ENCODE measurements at regions not wholly inside any gene's neighbourhood (a gene's known extent, or its start where the extent isn't known, plus 50 kb on each side); places are given as distances from the start of the nearest gene placed in this dataset.
"Not testable (repeated sequence)": the region's sequence is repeated elsewhere in the genome, so short reads cannot be mapped to it uniquely, and the experiment has no call there.

GRCh38 chr3:31053299-31053698, 158.8 kb upstream of the GADL1 start:
- no peak for DNase-seq

DNA sequence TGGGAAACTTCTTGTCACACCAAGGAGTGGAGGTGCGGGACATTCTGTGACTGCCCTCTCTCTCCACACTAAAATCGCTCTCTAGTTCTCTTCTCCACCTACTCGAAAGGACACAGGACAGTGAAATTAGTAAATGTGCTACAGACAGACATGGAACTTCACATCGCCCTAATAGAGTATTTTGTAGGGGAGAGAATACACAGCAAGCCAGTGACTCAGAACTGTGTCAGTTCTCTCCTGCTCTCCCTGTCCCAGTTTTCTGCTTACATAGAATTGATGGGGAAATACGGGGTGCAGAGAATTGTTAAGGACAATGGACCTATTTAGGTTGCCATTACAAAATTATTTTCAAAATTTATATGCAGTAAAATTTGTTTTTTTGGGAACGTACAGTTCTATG, 159.6 kb upstream of the GADL1 start:
- no peak for DNase-seq

- no peak for DNase-seq
Observed at GRCh38 chr3:31055757-31056156, 161.3 kb upstream of the GADL1 start.

- DNase-seq, result no peak
Observed at GRCh38 chr3:31057891-31058290, 163.4 kb upstream of the GADL1 start.

GRCh38 chr3:31064021-31064420, 169.6 kb upstream of the GADL1 start:
- no peak for DNase-seq

DNA sequence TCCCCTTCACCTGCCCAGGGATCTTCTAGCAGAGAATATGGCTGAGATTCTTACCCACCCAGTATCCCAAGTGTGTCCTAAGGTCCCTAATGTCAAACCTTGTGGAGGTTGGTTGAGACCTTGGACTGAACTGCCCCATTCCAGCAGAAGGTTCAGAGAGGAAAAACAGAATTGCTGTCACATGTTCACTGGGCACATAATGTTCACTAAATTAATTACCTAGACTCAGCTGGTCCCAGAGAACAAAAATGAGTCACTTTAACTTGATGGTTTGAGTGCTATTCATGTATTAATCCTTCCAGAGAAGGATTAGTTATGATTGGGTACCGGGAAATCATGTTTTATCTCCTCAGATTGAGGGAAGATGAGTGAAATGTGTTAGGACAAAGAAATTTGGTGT, 171.3 kb upstream of the GADL1 start:
- DNase-seq, result no peak

GRCh38 chr3:31067004-31067403, 172.5 kb upstream of the GADL1 start:
- DNase-seq, result no peak

DNA sequence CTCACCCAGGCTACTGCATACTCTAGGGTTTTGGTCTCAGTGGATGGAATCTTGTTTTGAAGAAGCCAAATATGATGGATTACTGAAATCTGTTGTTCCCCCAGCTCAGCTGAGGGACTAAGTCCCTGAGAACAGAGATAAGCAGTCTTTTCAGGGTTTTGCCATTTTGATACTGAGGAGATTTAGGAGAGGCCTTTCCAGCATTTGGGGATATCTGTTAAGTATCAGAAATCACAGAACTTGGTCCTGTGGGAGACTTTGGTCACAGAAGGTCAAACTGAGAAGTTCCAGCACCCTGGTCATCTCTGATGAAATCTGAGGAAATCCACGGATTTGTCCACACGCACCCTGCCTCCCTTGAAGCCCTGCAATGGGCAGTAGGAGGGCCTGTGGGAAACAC, 181.0 kb upstream of the GADL1 start:
- DNase-seq, result no peak

DNA sequence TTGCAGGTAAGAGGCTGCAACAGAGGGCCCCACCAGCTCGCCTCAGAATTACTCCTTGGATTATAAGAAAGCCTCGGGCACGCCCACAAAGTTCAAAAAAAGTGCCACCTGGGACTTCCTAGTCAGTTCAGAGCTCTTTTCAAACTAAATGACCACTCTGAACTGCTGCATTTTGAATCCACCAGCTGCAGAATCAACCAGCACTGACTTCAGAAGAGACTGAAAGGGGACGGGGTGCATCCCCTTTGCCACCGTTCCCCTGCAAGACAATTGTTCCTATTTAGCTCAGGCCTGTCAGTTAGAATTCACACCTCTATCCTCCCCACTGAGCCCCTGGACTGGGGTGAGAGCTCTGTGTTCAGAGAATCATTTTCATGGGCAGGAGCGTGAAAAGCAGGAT, 181.4 kb upstream of the GADL1 start:
- no peak for DNase-seq

- no peak for DNase-seq
Observed at GRCh38 chr3:31077021-31077601, 182.7 kb upstream of the GADL1 start.

DNA sequence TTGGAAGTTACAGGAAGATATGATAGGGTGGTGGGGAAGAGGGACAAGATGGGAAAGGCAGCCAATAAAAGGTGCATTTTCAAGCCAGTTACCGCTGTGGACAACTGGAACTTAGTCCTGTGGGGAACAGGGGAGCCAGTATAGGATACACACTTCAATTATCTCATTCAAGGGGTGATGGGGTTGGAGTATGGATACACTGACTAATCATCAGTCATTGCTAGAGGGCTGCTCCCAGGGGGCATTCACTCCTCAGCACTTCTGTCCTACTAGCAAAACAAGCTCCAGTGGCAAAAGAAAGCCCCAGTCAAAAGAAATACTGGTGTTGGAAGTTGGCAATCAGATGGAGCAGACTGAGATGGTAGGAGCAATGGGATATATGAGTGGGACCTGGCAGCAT, 183.4 kb upstream of the GADL1 start:
- DNase-seq, result no peak

DNA sequence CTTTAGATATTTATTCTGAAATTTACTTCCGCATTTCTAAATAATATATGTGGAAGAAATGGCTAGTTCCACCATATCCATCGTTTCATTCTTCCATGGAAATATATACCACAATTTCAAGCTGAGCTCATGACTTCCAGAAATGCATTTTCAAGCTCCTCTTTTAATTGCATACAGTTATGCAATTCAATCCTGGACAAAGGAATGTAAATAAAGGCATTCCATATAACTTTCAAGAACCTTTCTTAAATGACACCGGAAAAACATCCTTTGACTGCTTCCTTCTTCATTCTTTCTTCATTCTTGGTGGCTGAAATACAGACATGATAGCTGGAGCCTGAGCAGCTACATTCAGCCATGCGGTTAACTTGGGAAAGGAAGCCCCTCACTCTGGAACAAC, 185.2 kb upstream of the GADL1 start:
- no peak for DNase-seq

DNA sequence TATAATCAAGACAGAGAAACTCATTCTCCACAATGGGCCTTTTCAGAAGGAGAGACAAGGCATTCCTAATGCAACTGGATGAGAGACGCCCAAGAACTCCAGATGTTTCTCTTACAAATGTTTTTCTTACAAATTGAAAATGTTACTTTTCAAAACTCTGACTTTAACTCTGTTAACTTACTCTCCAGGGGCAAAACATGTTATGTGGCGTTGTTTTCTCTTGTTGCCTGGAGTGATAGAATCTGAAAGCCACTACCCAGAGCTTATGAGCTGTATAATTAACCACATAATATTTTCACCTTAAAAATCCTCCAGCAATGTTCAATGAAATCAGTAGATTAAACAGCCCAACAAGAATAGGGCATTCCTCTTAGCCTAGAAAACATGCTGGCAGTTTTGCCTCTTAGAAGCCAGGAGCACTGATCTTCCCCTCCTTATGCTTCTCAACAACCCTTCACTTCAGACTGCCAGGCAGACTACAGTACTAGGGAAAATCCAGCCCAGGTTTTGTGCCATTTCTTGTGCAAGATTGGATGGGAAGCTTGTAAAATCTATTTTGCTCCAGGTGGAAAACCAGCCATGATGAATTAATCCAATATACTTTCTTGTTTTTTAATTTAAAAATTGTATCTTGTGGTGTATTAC, 186.7 kb upstream of the GADL1 start:
- DNase-seq, result no peak

GRCh38 chr3:31086148-31086547, 191.7 kb upstream of the GADL1 start:
- DNase-seq, result no peak

GRCh38 chr3:31086698-31087097, 192.2 kb upstream of the GADL1 start:
- DNase-seq, result no peak

DNA sequence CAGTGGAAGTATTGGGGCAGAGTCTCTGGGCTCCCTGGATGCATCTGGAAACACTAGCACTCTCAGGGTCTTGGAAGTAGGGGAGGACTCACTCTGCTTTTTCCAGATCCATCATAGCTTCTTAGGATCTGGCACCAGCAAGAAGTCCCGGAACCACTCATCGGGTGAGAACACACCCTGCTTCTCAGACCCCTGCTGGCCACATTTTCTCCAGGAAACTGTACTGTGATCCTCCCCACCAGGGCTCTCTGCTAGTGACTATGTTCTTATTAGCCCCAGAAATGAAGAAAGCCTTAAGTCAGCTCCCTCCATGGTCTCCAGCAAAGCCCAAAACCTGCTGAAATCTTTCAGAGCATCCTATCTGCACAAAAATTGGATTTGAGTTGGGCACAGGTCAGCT, 197.3 kb upstream of the GADL1 start:
- no peak for DNase-seq

GRCh38 chr3:31092748-31093589, 198.5 kb upstream of the GADL1 start:
- DNase-seq, result no peak

- DNase-seq, result no peak
Observed at GRCh38 chr3:31093606-31094005, 199.1 kb upstream of the GADL1 start.

DNA sequence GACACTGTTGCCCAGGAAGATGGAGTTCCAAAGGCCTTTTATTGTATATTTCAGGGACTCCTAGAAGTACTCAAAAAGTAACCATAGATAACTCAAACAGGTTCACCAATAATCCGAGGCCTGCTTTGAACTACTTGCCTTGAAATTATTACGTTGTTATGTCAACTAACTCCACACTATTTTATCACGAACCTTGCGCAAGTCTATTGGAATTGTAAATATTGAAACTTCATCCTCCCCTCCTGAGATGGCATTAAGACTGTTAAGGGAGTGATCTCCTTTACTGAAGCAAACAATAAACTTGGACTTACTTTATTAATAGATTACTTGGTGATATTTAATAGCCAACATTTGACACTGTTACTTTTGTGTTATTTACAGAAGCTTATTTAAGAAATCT, 199.6 kb upstream of the GADL1 start:
- no peak for DNase-seq

DNA sequence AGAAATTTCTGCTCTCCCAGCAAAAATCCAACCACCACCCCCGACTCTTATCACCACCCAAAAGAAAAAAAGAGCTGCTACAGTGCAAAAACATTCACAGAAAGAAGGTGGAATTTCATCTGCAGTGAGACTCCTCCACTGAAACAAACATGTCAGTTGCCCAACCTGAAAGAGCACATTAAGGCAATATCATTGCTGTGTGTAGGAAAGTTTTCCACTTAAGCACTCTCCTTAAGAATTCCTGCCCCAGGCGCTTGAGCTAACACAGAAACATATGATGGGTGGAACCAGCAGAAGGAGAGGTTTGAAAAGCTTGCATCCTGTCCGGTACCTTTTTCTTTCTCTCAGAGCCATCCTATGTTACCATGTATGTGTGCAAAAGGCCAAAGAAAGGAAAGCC, 200.8 kb upstream of the GADL1 start:
- no peak for DNase-seq

- no peak for DNase-seq
Observed at GRCh38 chr3:31096661-31097395, 202.4 kb upstream of the GADL1 start.

DNA sequence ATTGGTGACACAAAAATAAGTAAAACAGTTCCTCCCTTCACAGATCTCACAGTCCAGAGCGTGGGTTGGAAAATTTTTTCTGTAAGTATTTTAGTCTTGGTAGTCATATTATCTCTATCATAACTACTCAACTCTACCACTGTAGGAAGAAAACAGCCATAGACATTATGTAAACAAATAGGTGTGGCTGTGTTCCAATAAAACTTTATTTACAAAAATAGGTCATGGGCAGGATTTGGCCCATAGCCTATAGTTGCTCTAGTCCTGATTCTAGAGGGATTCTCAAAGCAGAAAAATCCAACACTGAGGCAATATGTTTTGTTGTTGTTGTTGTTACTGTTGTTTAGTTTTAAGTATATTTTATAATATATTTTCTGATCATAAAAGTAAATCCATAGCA, 206.1 kb upstream of the GADL1 start:
- DNase-seq, result no peak

GRCh38 chr3:31101285-31101684, 206.8 kb upstream of the GADL1 start:
- not testable (repeated sequence) for DNase-seq

Data from NCI-H510A (cell line).